Kasumi-1 (cell line): ENCODE measurements at regions not wholly inside any gene's neighbourhood (a gene's known extent, or its start where the extent isn't known, plus 50 kb on each side); places are given as distances from the start of the nearest gene placed in this dataset.
A peak's percentile ranks its signal among the peaks of the same experiment; 100 is the strongest.

Experiments used
- DNase-seq, 2 experiments: peaks; one replicate each; lab custom pipeline; 2025; lab: John Stamatoyannopoulos, UW

DNA sequence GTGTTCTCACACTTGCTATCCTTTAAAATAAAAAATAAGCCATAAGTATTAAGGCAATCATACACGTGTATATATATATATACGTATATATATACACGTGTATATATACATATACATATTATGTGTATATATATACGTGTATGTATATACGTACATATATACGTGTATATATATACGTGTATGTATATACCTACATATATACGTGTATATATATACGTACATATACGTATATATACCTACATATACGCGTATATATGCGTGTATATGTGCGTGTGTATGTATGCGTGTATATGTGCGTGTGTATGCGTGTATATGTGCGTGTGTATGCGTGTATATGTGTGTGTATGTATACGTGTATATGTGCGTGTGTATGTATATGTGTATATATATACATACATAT lies 477.3 kb upstream of the ARRDC4 start:
- DNase-seq = no peak

GRCh38 chr15:97490429-97490828 lies 470.1 kb upstream of the ARRDC4 start:
- no peak for DNase-seq

GRCh38 chr15:97501291-97501690 lies 459.2 kb upstream of the ARRDC4 start:
- DNase-seq = peak; percentile 95 to 97

DNA sequence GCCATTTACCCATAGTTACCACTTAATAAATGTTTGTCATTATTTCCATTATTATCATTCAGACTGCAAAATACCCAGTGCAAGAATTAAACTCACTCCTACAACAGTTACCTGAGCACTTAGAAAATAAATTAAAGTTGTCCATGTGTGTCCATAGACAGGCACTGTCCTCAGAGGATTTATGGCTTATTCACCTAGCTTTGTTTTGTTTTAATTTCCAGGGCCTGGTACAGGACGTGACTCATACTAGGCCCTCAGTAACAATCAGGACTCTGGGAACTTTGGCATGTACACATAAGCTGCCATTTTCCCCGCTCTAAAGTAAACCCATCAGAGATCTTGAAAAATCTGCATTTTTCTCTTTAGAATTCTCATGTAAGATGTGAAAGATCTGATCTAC lies 458.5 kb upstream of the ARRDC4 start:
- DNase-seq = no peak

DNA sequence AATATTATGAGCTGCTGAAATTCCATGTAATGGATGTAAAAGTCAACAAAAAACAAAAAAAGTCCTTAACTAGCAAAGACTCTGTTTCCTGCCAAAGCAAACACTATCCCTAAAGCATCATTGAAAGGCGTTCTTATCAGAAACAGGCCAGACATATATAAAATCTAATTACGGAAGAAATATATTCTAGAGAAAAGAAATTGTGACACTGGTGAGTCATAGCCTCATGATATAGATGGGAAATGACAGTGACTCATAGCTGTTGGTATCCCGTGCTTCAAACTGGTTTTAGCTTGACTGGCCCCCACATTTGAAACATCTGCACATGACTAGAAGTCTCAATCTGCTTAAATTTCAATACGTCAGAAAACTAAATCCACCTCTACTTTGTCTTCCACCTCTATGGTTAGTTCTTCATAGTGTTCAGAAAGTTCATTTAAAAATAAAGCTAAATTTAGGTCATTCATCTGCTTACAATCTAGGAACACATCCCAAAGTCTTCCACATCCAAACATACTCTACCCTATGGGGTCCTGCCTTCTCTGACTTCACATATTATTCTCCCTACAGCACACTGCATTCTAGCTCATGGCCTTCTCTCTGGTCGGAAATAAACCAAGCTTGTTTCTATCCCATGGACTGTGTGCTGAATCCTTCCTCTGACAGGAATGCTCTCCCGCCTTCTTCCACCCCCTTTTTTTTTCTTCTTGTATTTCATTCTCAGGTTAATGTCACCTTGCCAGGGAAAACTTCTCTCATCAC lies 456.3 kb upstream of the ARRDC4 start:
- DNase-seq = peak; percentile 82 to 89

GRCh38 chr15:97517737-97518136 lies 442.8 kb upstream of the ARRDC4 start:
- no peak for DNase-seq

GRCh38 chr15:97520689-97521088 lies 439.8 kb upstream of the ARRDC4 start:
- no peak for DNase-seq

GRCh38 chr15:97521381-97522285 lies 438.9 kb upstream of the ARRDC4 start:
- DNase-seq = peak; percentile 36 to 37

GRCh38 chr15:97522347-97522746 lies 438.2 kb upstream of the ARRDC4 start:
- DNase-seq = no peak

GRCh38 chr15:97525809-97526208 lies 434.7 kb upstream of the ARRDC4 start:
- DNase-seq = no peak

- no peak for DNase-seq
These were observed 432.3 kb upstream of the ARRDC4 start for GRCh38 chr15:97528238-97528637.

- no peak for DNase-seq
These were observed 414.7 kb upstream of the ARRDC4 start for GRCh38 chr15:97545799-97546198.

- peak; percentile 51 to 69 for DNase-seq
These were observed 413.1 kb upstream of the ARRDC4 start for GRCh38 chr15:97547381-97547780.

DNA sequence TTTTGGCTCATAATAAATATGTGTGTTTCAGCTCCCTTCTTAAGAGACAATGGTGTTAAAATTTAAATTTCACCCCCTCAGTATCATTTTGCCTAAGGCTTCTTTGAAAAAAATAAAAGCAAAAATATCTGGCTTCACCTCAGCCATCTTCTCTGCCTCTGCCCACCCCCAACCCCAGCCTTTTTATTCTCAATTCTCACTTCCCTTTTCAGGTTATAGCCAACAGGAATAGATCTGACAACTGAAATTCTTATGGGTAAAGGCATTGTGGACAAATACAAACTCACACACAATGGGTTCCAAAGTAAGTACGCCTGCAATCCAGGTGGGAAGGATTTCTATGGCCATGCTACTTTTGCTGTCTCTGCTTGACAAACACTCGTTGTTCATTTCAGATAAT lies 399.0 kb upstream of the ARRDC4 start:
- peak; percentile 7 to 15 for DNase-seq

- no peak for DNase-seq
These were observed 397.0 kb upstream of the ARRDC4 start for GRCh38 chr15:97563516-97563915.

GRCh38 chr15:97566961-97567360 lies 393.5 kb upstream of the ARRDC4 start:
- DNase-seq = no peak

DNA sequence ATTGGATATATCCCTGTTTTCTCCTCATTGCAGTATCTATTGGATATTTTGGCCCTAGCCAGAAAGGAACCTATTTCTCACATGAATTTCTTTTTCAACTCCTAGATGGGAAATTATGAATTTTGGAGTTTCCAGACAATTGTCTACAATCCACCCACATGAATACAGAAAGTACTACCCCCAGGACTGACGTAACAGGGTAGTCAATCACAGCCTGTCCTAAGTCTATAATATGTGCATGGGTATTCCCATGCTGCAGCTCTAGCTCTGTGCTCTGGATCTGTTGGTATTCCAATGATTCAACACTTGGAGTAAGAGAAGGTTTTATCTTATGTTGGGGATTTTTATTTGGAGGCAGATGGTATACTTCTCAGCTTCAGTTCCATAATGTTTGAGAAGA lies 393.1 kb upstream of the ARRDC4 start:
- DNase-seq = no peak

GRCh38 chr15:97576929-97577645 lies 383.4 kb upstream of the ARRDC4 start:
- no peak for DNase-seq

DNA sequence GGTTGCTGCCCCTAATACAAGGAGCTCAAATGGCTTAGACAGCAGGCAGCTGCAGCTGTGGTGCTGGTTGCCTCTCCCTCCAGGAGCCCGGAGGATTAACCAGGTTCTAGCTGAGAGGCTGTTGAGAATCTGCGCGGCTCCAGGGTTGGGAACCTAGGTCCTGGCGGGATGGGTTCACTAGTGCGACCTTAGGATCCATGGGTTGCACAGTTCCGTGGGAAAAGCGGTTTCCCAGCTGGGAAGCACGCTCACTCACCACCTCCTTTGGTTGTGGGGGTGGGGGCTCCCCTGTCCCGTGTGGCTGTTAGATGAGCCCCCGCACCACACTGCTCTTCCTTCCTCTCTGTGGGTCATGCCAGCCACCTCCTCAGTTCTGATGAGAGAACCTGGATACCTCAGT lies 375.1 kb upstream of the ARRDC4 start:
- DNase-seq = no peak

- no peak for DNase-seq
These were observed 367.7 kb upstream of the ARRDC4 start for GRCh38 chr15:97592778-97593177.

DNA sequence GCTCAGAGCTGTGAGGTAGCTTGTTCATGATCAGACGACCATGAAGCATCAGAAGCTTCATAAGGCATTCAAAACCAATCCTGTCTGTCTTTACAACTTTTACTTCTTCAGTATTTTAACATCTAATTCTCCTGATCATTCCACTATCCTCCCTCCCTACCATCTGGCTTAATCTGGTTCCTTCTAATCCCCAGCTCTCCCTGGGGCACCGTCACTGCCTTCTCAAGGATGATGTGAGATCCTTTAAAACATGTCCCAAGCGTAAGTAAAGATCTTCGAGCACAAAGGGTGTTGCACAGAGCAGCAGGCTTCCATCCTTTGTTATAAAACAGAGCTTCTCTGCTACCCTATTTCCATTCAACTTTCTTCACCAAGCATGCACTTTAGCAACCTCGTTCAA lies 362.7 kb upstream of the ARRDC4 start:
- DNase-seq = no peak

DNA sequence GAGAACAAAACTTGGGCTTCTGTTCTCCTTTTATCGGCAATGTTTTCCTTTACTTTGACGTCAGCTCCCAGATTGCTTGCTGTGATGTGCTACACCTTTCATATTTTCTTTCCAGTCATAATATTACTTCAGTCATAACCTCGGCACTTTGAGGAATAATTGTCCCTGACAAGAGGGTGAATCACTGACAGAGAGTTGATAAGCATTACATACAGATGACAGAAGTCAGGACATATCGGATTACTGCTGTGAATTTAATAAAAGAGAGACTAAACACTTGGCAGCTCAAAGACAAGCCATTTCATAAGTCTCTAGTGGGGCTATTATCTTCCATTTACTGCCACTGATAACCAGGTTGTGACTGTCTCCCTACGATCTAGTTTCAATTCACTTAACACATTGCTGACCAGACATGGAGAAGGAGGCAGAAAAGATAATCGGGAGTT lies 362.1 kb upstream of the ARRDC4 start:
- no peak for DNase-seq
